Neural progenitor cell (in vitro differentiated cells): ENCODE measurements at regions not wholly inside any gene's neighbourhood (a gene's known extent, or its start where the extent isn't known, plus 50 kb on each side); places are given as distances from the start of the nearest gene placed in this dataset.

Experiments
- DNase-seq: peaks from one replicate; pipeline ENCODE4 v3.0.0-alpha.2; 2016; ENCODE audit warnings: low spot score
- H2AFZ ChIP-seq: fragments of 200-600 bp; sonication (generic); replicated peaks from 2 replicates; pipeline ENCODE4 v1.6.1; 2016; ENCODE audit warnings: antibody characterized with exemption
- H3F3A ChIP-seq: fragments of 200-600 bp; sonication (generic); 2 replicates; pipeline ENCODE4 v1.6.1; 2016; ENCODE audit warnings: antibody characterized with exemption, low read depth
- H3K27ac ChIP-seq: fragments of 200-600 bp; sonication (generic); 2 replicates; pipeline ENCODE4 v1.5.1; 2016; ENCODE audit warnings: mild to moderate bottlenecking
- H3K27me3 ChIP-seq: fragments of 200-600 bp; sonication (generic); 2 replicates; pipeline ENCODE4 v1.6.1; 2016; ENCODE audit warnings: mild to moderate bottlenecking, moderate library complexity
- H3K36me3 ChIP-seq: fragments of 200-600 bp; sonication (generic); 2 replicates; pipeline ENCODE4 v1.5.1; 2016
- H3K4me1 ChIP-seq: fragments of 200-600 bp; sonication (generic); 2 replicates; pipeline ENCODE4 v1.6.1; 2016; ENCODE audit warnings: mixed run types
- H3K4me2 ChIP-seq: fragments of 200-600 bp; sonication (generic); 2 replicates; pipeline ENCODE4 v1.6.1; 2016
- H3K4me3 ChIP-seq: fragments of 200-600 bp; sonication (generic); 2 replicates; pipeline ENCODE4 v1.5.1; 2016
- H3K79me2 ChIP-seq: fragments of 200-600 bp; sonication (generic); 2 replicates; pipeline ENCODE4 v1.6.1; 2016; ENCODE audit warnings: low read depth
- H3K9ac ChIP-seq: fragments of 200-600 bp; sonication (generic); 2 replicates; pipeline ENCODE4 v1.6.1; 2016
- H3K9me3 ChIP-seq: fragments of 200-600 bp; sonication (generic); 2 replicates; pipeline ENCODE4 v1.5.1; 2016; ENCODE audit warnings: low read depth
- H4K20me1 ChIP-seq: fragments of 200-600 bp; sonication (generic); 2 replicates; pipeline ENCODE4 v1.6.1; 2016; ENCODE audit warnings: low read depth
- H3K27ac Mint-ChIP-seq: 3 replicates; pipeline ENCODE4 v1.8.0; 2021; ENCODE audit warnings: mixed read lengths
- H3K27me3 Mint-ChIP-seq: 2 replicates; pipeline ENCODE4 v1.8.0; 2022; ENCODE audit warnings: low read depth, mild to moderate bottlenecking, inconsistent platforms, moderate library complexity, mixed read lengths; ENCODE audit not compliant: insufficient read depth
- H3K36me3 Mint-ChIP-seq: 3 replicates; pipeline ENCODE4 v1.8.0; 2021; ENCODE audit warnings: mixed read lengths
- H3K4me1 Mint-ChIP-seq: 3 replicates; pipeline ENCODE4 v1.8.0; 2021; ENCODE audit warnings: mixed read lengths
- H3K4me3 Mint-ChIP-seq: 3 replicates; pipeline ENCODE4 v1.8.0; 2021; ENCODE audit warnings: mild to moderate bottlenecking, moderate library complexity, mixed read lengths
- H3K9me3 Mint-ChIP-seq: 3 replicates; pipeline ENCODE4 v1.8.0; 2020; ENCODE audit warnings: mixed read lengths
- CTCF ChIP-seq: fragments of 200-600 bp; sonication (generic); IDR thresholded peaks from 2 replicates; pipeline ENCODE4 v1.5.1; 2017; ENCODE audit warnings: antibody characterized with exemption, mild to moderate bottlenecking
- EZH2 ChIP-seq: fragments of 200-600 bp; sonication (generic); IDR thresholded peaks from 2 replicates; pipeline ENCODE4 v1.6.1; 2017; ENCODE audit warnings: antibody characterized with exemption, mild to moderate bottlenecking, moderate library complexity
- EZH2phosphoT487 ChIP-seq: fragments of 200-600 bp; sonication (generic); IDR thresholded peaks from 2 replicates; pipeline ENCODE4 v1.6.1; 2017; ENCODE audit warnings: antibody characterized with exemption

- no peaks in the 10 kb centered on the region for H3F3A ChIP-seq
- no peaks in the 10 kb centered on the region for H3K9me3 ChIP-seq
- H3K9ac ChIP-seq = no peak overlapping the region
- Mint-ChIP-seq H3K4me1 (peaks cover 13% of the 10 kb centered on the region), H3K36me3 (peaks cover 1% of the 10 kb centered on the region), H3K4me3 (no peak overlapping the region), H3K9me3 (no peaks in the 10 kb centered on the region), H3K27me3 (peaks cover 2% of the 10 kb centered on the region), H3K27ac (no peak overlapping the region)
- no peak overlapping the region for H3K4me2 ChIP-seq
- peaks cover 11% of the 10 kb centered on the region for H3K4me1 ChIP-seq
- no peak overlapping the region for H3K27ac ChIP-seq
- H3K36me3 ChIP-seq = no peaks in the 10 kb centered on the region
- no peaks in the 10 kb centered on the region for H4K20me1 ChIP-seq
- no peaks in the 10 kb centered on the region for H3K27me3 ChIP-seq
- TF ChIP-seq CTCF (no peak), EZH2phosphoT487 (no peak), EZH2 (no peak)
- H2AFZ ChIP-seq = no peak overlapping the region
- no peak for DNase-seq
- H3K4me3 ChIP-seq = no peak overlapping the region
- no peaks in the 10 kb centered on the region for H3K79me2 ChIP-seq
Observed at GRCh38 chr10:117757086-117757720, 214.7 kb downstream of the EMX2 start.

- Mint-ChIP-seq H3K4me1 (peaks cover 13% of the 10 kb centered on the region), H3K4me3 (no peak overlapping the region), H3K9me3 (no peaks in the 10 kb centered on the region), H3K36me3 (peaks cover 1% of the 10 kb centered on the region), H3K27ac (no peak overlapping the region), H3K27me3 (no peaks in the 10 kb centered on the region)
- Histone ChIP-seq H4K20me1 (no peaks in the 10 kb centered on the region), H2AFZ (no peak overlapping the region), H3K27ac (no peak overlapping the region), H3K4me3 (no peak overlapping the region), H3F3A (no peaks in the 10 kb centered on the region), H3K9me3 (no peaks in the 10 kb centered on the region), H3K27me3 (no peaks in the 10 kb centered on the region), H3K4me2 (no peak overlapping the region), H3K4me1 (peaks cover 11% of the 10 kb centered on the region), H3K36me3 (no peaks in the 10 kb centered on the region), H3K79me2 (no peaks in the 10 kb centered on the region), H3K9ac (no peak overlapping the region)
- no peak for TF ChIP-seq EZH2phosphoT487
- TF ChIP-seq CTCF = no peak
- no peak for TF ChIP-seq EZH2
- no peak for DNase-seq
Observed at GRCh38 chr10:117759266-117759665, 216.7 kb downstream of the EMX2 start.

- Mint-ChIP-seq H3K4me1 (no peaks in the 10 kb centered on the region), H3K4me3 (no peak overlapping the region), H3K36me3 (peaks cover 1% of the 10 kb centered on the region), H3K27me3 (no peaks in the 10 kb centered on the region), H3K27ac (no peak overlapping the region), H3K9me3 (no peaks in the 10 kb centered on the region)
- Histone ChIP-seq H3K4me3 (no peak overlapping the region), H3K4me2 (no peak overlapping the region), H3K27ac (no peak overlapping the region), H4K20me1 (no peaks in the 10 kb centered on the region), H3K79me2 (no peaks in the 10 kb centered on the region), H3K9ac (no peak overlapping the region), H3K9me3 (no peaks in the 10 kb centered on the region), H3K4me1 (no peaks in the 10 kb centered on the region), H2AFZ (no peak overlapping the region), H3K27me3 (no peaks in the 10 kb centered on the region), H3F3A (no peaks in the 10 kb centered on the region), H3K36me3 (no peaks in the 10 kb centered on the region)
- no peak for TF ChIP-seq EZH2
- TF ChIP-seq EZH2phosphoT487 = no peak
- no peak for TF ChIP-seq CTCF
- no peak for DNase-seq
Observed at GRCh38 chr10:117761695-117762094, 219.1 kb downstream of the EMX2 start.
